GM12878 (cell line): ENCODE measurements at regions not wholly inside any gene's neighbourhood (a gene's known extent, or its start where the extent isn't known, plus 50 kb on each side); places are given as distances from the start of the nearest gene placed in this dataset.

Experiments used
- CEBPB ChIP-seq, 2 experiments: fragments of 150-350 bp in 1 of 2; IDR thresholded peaks; 2 replicates each; pipeline ENCODE4 v1.6.1; 2012 to 2014; ENCODE audit warnings: low read depth in 2 of 2, low read length in 2 of 2, borderline replicate concordance in 1 of 2, inconsistent platforms in 1 of 2
- CHD2 ChIP-seq: IDR thresholded peaks from 2 replicates; pipeline ENCODE4 v1.6.1; 2011; ENCODE audit warnings: low read depth, low read length, improper control_type of control experiment, borderline replicate concordance
- ELK1 ChIP-seq: IDR thresholded peaks from 2 replicates; pipeline ENCODE4 v1.6.1; 2012; ENCODE audit warnings: low read depth, low read length, improper control_type of control experiment
- GABPA ChIP-seq: IDR thresholded peaks from 2 replicates; pipeline ENCODE4 v1.6.1; 2014; ENCODE audit warnings: antibody characterized with exemption, low read depth, mild to moderate bottlenecking, inconsistent platforms
- JUNB ChIP-seq: IDR thresholded peaks from 2 replicates; pipeline ENCODE4 v1.6.1; 2016; ENCODE audit warnings: antibody characterized with exemption, mild to moderate bottlenecking
- KAT2A ChIP-seq: conservative IDR thresholded peaks from 2 replicates; pipeline ENCODE4 v1.6.1; 2011; ENCODE audit warnings: low read depth, low read length; ENCODE audit not compliant: control insufficient read depth
- LARP7 ChIP-seq: fragments of 450-650 bp; IDR thresholded peaks from 2 replicates; pipeline ENCODE4 v1.6.1; 2017; ENCODE audit warnings: mild to moderate bottlenecking
- MYC ChIP-seq: IDR thresholded peaks from 2 replicates; pipeline ENCODE4 v1.6.1; 2011; ENCODE audit warnings: mild to moderate bottlenecking, low read length, moderate library complexity, inconsistent platforms; ENCODE audit not compliant: insufficient read depth, insufficient replicate concordance, insufficient read length, severe bottlenecking
- NFIC ChIP-seq: IDR thresholded peaks from 2 replicates; pipeline ENCODE4 v1.6.1; 2012; ENCODE audit warnings: low read depth, mild to moderate bottlenecking, inconsistent platforms, low read length, moderate library complexity
- NR2C1 ChIP-seq: fragments of 450-650 bp; IDR thresholded peaks from 2 replicates; pipeline ENCODE4 v1.6.1; 2017; ENCODE audit warnings: antibody characterized with exemption, mild to moderate bottlenecking, moderate library complexity
- PAX5 ChIP-seq: IDR thresholded peaks from 2 replicates; pipeline ENCODE4 v1.6.1; 2011; ENCODE audit warnings: low read depth, low read length, borderline replicate concordance
- PBX3 ChIP-seq: IDR thresholded peaks from 2 replicates; pipeline ENCODE4 v1.6.1; 2011; ENCODE audit warnings: mild to moderate bottlenecking, low read depth, low read length, moderate library complexity; ENCODE audit not compliant: insufficient replicate concordance
- RBBP5 ChIP-seq: fragments of 200-600 bp; sonication (generic); conservative IDR thresholded peaks from 2 replicates; pipeline ENCODE4 v1.6.1; 2016
- RELB ChIP-seq: fragments of 450-650 bp; IDR thresholded peaks from 2 replicates; pipeline ENCODE4 v1.6.1; 2017; ENCODE audit warnings: low read depth, mild to moderate bottlenecking, moderate library complexity
- RUNX3 ChIP-seq: IDR thresholded peaks from 2 replicates; pipeline ENCODE4 v1.6.1; 2012; ENCODE audit warnings: low read length, inconsistent platforms
- SIX5 ChIP-seq: IDR thresholded peaks from 2 replicates; pipeline ENCODE4 v1.6.1; 2011; ENCODE audit warnings: mild to moderate bottlenecking, low read depth, low read length, moderate library complexity; ENCODE audit not compliant: severe bottlenecking
- STAT1 ChIP-seq: fragments of 450-650 bp; conservative IDR thresholded peaks from 2 replicates; pipeline ENCODE4 v1.6.1; 2014; ENCODE audit warnings: antibody characterized with exemption, mild to moderate bottlenecking
- TAF1 ChIP-seq: IDR thresholded peaks from 2 replicates; pipeline ENCODE4 v1.6.1; 2011; ENCODE audit warnings: mild to moderate bottlenecking, low read depth, low read length, borderline replicate concordance
- ZBTB11 ChIP-seq: fragments of 450-650 bp; formaldehyde crosslinking; IDR thresholded peaks from 2 replicates; pipeline ENCODE4 v1.5.0; 2022; ENCODE audit warnings: mild to moderate bottlenecking, missing genetic modification characterization
- ZNF592 ChIP-seq: fragments of 450-650 bp; IDR thresholded peaks from 2 replicates; pipeline ENCODE4 v1.6.1; 2017; ENCODE audit warnings: mild to moderate bottlenecking, moderate library complexity

- no peak for TF ChIP-seq NR2C1
- TF ChIP-seq TAF1: no peak
- TF ChIP-seq SIX5: no peak
- TF ChIP-seq PAX5: no peak
- TF ChIP-seq RUNX3: peak; percentile 56; the same call in 1 of the 2 replicates
- TF ChIP-seq ELK1: no peak
- TF ChIP-seq KAT2A: no peak
- TF ChIP-seq NFIC: no peak
- no peak for TF ChIP-seq LARP7
- no peak for TF ChIP-seq ZBTB11 (CRISPR knock-in tag)
- TF ChIP-seq ZNF592: no peak
- no peak for TF ChIP-seq RBBP5
- no peak for TF ChIP-seq PBX3
- no peak for TF ChIP-seq CHD2
- TF ChIP-seq MYC: no peak
- no peak for TF ChIP-seq JUNB
- TF ChIP-seq CEBPB (IDR thresholded peaks at IDR 0.05; ENCODE audit: borderline replicate concordance in 1 of 2, low read depth in 2 of 2, low read length in 2 of 2): no peak
- peak; percentile 88 for TF ChIP-seq RELB
- TF ChIP-seq STAT1: no peak
- TF ChIP-seq GABPA: no peak
Observed at GRCh38 chr6:105880030-105880492, 206.1 kb upstream of the PRDM1 start (continued).
